CD4-positive, alpha-beta T cell treated with Interleukin-12 subunit alpha and Interleukin-12 subunit beta, for 1 hour (primary cell): ENCODE measurements at regions not wholly inside any gene's neighbourhood (a gene's known extent, or its start where the extent isn't known, plus 50 kb on each side); places are given as distances from the start of the nearest gene placed in this dataset.
"Not testable (repeated sequence)": the region's sequence is repeated elsewhere in the genome, so short reads cannot be mapped to it uniquely, and the experiment has no call there.

Experiments
- DNase-seq: peaks from one replicate; pipeline ENCODE4 v3.0.0-alpha.2; 2020

GRCh38 chr14:56422703-56423213, 156.8 kb upstream of the TMEM260 start:
- DNase-seq: peak; percentile 20

GRCh38 chr14:56423544-56423943, 156.1 kb upstream of the TMEM260 start:
- DNase-seq: no peak

- no peak for DNase-seq
Measured at GRCh38 chr14:56431013-56431412, 148.6 kb upstream of the TMEM260 start.

GRCh38 chr14:56449670-56450213, 129.9 kb upstream of the TMEM260 start:
- no peak for DNase-seq

- DNase-seq: no peak
Measured at GRCh38 chr14:56452940-56453339, 126.7 kb upstream of the TMEM260 start.

- not testable (repeated sequence) for DNase-seq
Measured at GRCh38 chr14:56454680-56455079, 124.9 kb upstream of the TMEM260 start.

GRCh38 chr14:56460469-56460868, 119.1 kb upstream of the TMEM260 start:
- DNase-seq: no peak

GRCh38 chr14:56461276-56462275, 118.0 kb upstream of the TMEM260 start:
- no peak for DNase-seq

- no peak for DNase-seq
Measured at GRCh38 chr14:56463271-56463890, 116.2 kb upstream of the TMEM260 start.

- DNase-seq: no peak
Measured at GRCh38 chr14:56471056-56471455, 108.5 kb upstream of the TMEM260 start.

GRCh38 chr14:56474419-56475022, 105.1 kb upstream of the TMEM260 start:
- DNase-seq: peak; percentile 57

- no peak for DNase-seq
Measured at GRCh38 chr14:56482310-56482911, 97.2 kb upstream of the TMEM260 start.

GRCh38 chr14:56487090-56487667, 92.4 kb upstream of the TMEM260 start:
- no peak for DNase-seq

GRCh38 chr14:56487761-56488160, 91.8 kb upstream of the TMEM260 start:
- no peak for DNase-seq

- no peak for DNase-seq
Measured at GRCh38 chr14:56488306-56488705, 91.3 kb upstream of the TMEM260 start.

GRCh38 chr14:56490379-56490778, 89.2 kb upstream of the TMEM260 start:
- DNase-seq: peak; percentile 41

- peak; percentile 31 for DNase-seq
Measured at GRCh38 chr14:56491299-56492285, 88.0 kb upstream of the TMEM260 start.

- DNase-seq: no peak
Measured at GRCh38 chr14:56494167-56494566, 85.4 kb upstream of the TMEM260 start.

- no peak for DNase-seq
Measured at GRCh38 chr14:56498112-56498511, 81.5 kb upstream of the TMEM260 start.

- DNase-seq: no peak
Measured at GRCh38 chr14:56501909-56502530, 77.6 kb upstream of the TMEM260 start.

GRCh38 chr14:56505361-56505760, 74.2 kb upstream of the TMEM260 start:
- DNase-seq: no peak
